Gastrocnemius medialis (tissue), 4 donors: ENCODE measurements at regions not wholly inside any gene's neighbourhood (a gene's known extent, or its start where the extent isn't known, plus 50 kb on each side); places are given as distances from the start of the nearest gene placed in this dataset.

ENCODE experiments used
- POLR2A ChIP-seq, 2 donors: fragments of 450-650 bp; IDR thresholded peaks; one replicate each; pipeline ENCODE4 v1.6.1; 2017; ENCODE audit warnings: antibody characterized with exemption in 2 of 2, mild to moderate bottlenecking in 2 of 2, moderate library complexity in 2 of 2
- TF ChIP-seq, protein P1 (sequence below), 5 experiments: fragments of 450-650 bp in 3 of 5; fragments of 200-600 bp in 2 of 5; sonication (generic) in 2 of 5; IDR thresholded peaks in 4 of 5; conservative IDR thresholded peaks in 1 of 5; 1 replicate in 4 of 5; 2 replicates in 1 of 5; pipeline ENCODE4 v1.5.1; 2016 to 2019; ENCODE audit warnings: antibody characterized with exemption in 5 of 5, mild to moderate bottlenecking in 3 of 5, moderate library complexity in 3 of 5

DNA sequence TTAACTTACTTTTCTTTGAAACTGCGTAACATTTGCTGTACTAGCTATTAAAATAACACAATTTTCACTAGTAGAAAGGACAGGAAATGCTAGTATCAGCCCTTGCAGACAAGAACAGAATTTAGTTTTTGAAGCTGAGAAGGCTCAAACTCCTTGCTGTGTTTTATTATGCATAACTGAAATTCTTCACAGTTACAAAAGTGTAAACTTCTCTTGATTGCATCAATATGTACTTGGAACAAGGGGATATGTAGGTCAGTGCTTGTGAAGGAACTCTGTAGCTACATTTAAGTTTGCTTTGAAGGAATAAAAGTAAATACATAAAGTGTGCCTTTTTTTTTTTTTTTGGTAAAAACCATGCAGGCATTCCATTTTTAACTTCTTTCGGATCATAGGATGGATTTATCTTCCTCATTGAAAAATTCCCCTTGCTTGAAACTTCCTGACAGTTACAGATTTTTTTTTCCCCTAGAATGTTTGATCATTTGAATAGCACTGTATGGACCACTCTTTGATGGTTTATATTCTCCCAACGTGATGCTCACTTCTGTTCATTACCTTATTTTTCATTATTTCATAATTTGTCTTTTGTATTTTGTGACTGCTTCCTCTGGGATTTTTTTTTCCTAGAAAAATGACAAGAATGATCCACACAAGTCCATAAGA is 94.9 kb upstream of the DAB2 start:
- TF ChIP-seq, protein P1, sequence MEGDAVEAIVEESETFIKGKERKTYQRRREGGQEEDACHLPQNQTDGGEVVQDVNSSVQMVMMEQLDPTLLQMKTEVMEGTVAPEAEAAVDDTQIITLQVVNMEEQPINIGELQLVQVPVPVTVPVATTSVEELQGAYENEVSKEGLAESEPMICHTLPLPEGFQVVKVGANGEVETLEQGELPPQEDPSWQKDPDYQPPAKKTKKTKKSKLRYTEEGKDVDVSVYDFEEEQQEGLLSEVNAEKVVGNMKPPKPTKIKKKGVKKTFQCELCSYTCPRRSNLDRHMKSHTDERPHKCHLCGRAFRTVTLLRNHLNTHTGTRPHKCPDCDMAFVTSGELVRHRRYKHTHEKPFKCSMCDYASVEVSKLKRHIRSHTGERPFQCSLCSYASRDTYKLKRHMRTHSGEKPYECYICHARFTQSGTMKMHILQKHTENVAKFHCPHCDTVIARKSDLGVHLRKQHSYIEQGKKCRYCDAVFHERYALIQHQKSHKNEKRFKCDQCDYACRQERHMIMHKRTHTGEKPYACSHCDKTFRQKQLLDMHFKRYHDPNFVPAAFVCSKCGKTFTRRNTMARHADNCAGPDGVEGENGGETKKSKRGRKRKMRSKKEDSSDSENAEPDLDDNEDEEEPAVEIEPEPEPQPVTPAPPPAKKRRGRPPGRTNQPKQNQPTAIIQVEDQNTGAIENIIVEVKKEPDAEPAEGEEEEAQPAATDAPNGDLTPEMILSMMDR (IDR thresholded peaks at IDR 0.05 in 4 of 5, conservative IDR thresholded peaks at IDR 0.05 in 1 of 5), result no peak
- no peak for TF ChIP-seq POLR2A (IDR thresholded peaks at IDR 0.05)
